GM18858 (cell line): ENCODE measurements at regions not wholly inside any gene's neighbourhood (a gene's known extent, or its start where the extent isn't known, plus 50 kb on each side); places are given as distances from the start of the nearest gene placed in this dataset.
A peak's percentile ranks its signal among the peaks of the same experiment; 100 is the strongest.

Experiments used
- ATAC-seq: cut with Tn5 transposase; IDR thresholded peaks from one replicate; pipeline ENCODE4 v1.9.1; 2021; ENCODE audit not compliant: unreplicated experiment

GRCh38 chr6:224350-224749, 67.9 kb upstream of the DUSP22 start:
- ATAC-seq: no peak

GRCh38 chr6:225121-225721, 67.1 kb upstream of the DUSP22 start:
- ATAC-seq: no peak

DNA sequence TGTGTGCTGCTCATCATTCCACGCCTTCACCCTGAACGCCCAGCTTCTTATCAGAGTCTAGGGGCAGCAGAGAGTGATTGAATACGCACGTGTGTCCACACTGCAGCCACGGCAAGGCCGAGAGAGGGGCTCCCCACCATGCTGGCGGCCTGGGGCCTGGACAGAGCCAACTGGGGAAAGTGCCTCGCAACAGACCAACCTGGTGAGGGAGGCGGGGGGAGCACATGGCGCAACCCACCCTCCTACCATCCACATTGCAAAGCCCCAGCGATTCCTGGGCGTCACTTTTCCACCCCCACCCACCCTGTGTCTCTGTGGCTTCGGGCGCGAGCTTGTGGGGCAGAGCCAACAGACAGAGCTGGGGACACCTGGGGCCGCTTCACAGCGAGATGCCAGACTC, 66.4 kb upstream of the DUSP22 start:
- no peak for ATAC-seq

DNA sequence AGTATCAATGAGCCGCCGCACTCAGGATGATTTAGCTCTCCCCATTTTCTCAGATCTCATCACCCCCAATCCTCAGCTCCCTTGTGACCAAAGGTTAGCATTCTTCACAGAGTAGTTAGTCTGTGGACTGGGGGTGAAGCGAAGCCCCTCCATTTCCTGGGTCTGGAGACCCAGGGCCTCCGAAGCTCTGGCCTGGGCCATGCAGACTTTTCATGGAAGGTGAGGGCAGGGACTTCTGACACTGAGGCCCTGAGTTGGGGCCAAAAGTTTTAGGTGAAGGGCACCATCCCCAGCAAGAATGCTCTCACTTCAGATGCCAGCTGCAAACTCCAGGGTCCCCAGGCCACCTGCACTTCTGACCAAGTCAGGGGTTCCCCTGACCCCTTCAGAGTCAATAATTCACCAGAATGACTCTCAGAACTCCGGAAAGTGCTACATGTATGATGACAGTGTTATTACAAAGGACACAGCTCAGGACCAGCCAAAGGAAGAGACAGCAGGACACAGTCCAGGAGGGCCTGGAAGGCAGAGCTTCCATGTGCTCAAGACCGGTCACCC, 65.7 kb upstream of the DUSP22 start:
- no peak for ATAC-seq

DNA sequence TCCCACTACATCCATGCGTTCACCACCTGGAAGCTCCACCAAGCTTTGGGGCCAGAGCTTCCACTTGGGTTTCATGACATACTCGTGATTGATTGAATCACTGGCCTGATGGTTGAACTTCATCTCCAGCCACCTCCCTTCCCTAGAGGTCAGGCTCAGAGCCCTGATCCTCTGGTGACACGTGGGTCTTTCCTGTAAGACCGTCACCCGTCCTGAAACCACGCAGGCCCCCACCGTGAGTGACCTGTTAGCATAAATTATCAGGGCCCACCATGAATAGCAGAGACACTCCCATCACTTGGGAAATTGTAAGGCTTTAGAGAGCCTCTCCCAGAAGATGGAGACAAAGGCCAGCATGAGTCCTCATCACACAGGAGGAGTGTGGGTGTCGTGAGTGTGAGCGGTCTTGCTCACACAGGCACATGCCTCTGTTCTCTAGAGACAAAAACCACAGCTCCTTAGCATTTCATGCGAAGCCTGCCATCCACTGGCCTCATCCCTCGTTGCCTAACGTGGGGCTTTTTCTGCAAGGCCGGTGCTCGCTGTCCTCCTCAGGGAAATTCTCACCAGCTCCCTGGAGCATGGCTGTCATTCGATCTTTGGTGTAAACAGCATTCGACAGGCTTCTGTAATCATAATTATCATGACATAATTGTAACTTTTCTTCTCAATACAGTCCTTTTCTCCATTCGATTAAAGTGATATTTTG, 65.1 kb upstream of the DUSP22 start:
- no peak for ATAC-seq

- ATAC-seq: no peak
These were observed 64.4 kb upstream of the DUSP22 start for GRCh38 chr6:227812-228338.

- peak; percentile 33 for ATAC-seq
These were observed 63.2 kb upstream of the DUSP22 start for GRCh38 chr6:228881-229651.

- ATAC-seq: no peak
These were observed 60.5 kb upstream of the DUSP22 start for GRCh38 chr6:231779-232178.

DNA sequence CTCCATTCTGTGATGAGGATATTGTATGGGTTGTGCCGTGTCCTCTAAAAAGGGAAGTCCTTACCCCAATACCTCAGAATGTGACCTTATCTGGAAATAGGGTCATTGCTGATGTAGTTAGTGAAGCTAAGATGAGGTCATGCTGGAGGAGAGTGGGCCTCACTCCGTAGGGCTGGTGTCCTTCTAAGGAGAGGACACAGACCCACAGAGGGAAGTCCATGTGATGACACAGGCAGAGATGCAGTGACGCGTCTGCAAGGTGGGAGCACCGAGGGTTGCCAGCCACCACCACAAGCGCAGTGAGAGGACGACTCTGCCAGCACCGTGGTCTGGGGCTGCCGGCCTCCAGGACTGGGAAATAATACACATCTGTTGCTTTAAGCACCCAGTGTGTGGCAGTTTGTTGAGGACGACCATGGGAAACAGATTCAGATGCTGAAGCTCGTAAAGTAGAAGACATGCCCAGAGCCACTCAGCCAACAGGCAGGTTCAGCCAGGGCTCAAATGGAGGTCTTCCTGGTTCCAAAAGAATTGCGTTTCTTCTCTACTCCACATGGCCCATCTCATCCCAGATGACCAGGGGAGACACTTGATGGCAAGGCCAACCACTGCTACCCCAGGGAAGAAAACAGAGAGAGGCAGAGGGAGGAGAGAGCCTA, 59.2 kb upstream of the DUSP22 start:
- no peak for ATAC-seq

GRCh38 chr6:234706-235372, 57.4 kb upstream of the DUSP22 start:
- no peak for ATAC-seq

DNA sequence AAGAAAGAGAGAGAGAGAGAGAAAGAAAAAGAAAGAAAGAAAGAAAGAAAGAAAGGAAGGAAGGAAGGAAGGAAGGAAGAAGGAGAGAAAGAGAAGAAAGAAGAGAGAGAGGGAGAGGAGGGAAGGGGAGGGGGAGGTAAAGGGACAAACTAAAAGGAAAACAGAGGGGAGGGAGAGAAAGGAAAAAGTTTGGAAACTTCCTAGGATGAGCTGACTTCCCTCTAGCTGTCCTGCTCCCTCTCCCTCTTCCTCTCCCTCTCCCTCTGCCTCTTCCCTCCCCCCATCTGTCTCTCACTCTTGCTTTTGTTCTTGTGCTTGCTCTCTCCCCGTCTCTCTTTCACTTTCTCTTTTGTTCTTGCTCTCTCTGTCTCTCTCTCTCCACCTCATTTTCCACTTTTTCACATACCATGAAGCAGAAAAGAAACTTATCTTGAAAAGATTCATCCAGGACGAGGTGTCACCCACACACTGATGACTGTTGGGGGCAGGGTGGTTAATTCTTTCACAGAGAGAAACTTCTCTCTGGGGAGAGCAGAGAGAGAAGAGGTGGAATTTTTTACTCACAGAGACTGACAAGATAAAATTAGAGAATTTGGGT, 56.4 kb upstream of the DUSP22 start:
- peak; percentile 53 for ATAC-seq

DNA sequence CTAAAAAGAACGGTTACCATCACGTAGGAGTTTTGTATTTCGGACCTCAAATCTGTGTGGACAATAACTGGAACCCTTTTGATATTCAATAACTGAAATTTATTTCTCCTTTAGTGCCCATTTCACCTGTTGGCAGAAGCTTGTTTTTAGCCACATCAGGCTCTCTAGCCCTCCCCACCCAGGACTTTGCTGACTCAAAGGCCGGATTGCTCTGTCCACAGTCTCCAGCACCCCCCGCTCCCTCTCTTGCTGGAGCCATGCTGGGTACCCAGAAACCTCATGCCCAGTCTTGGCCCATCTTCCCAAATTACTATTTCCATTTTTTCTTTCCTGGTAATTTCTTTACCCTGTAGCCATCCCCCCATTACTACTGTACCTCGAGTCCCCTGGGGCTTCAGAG, 55.8 kb upstream of the DUSP22 start:
- ATAC-seq: no peak

GRCh38 chr6:240151-240550, 52.1 kb upstream of the DUSP22 start:
- ATAC-seq: no peak

- no peak for ATAC-seq
These were observed 50.9 kb upstream of the DUSP22 start for GRCh38 chr6:241336-241865.
